Activated CD8-positive, alpha-beta T cell treated with anti-CD3 and anti-CD28 coated beads, Interleukin-2, amount 10 ng/mL, durations not matched to agents 7 days and 5 days (primary cell): ENCODE measurements at regions not wholly inside any gene's neighbourhood (a gene's known extent, or its start where the extent isn't known, plus 50 kb on each side); places are given as distances from the start of the nearest gene placed in this dataset.
"Not testable (repeated sequence)": the region's sequence is repeated elsewhere in the genome, so short reads cannot be mapped to it uniquely, and the experiment has no call there.

Source experiments
- ATAC-seq: fragments of 150-1000 bp; cut with Tn5 transposase; one replicate; pipeline ENCODE4 v1.10.0; 2021; ENCODE audit warnings: moderate library complexity
- CTCF ChIA-PET: fragments of 350-600 bp; sonication (Branson Sonifier 250); formaldehyde crosslinking; loops from one replicate; lab custom pipeline; 2021; ENCODE audit warnings: antibody characterized with exemption; lab: Charles Lee
- POLR2A ChIA-PET: fragments of 350-600 bp; sonication (Branson Sonifier 250); formaldehyde crosslinking; loops from one replicate; lab custom pipeline; 2021; ENCODE audit warnings: antibody characterized with exemption; lab: Charles Lee
- DNase-seq: peaks from one replicate; pipeline ENCODE4 v3.0.0-alpha.2; 2020
- H3K27ac Mint-ChIP-seq: one replicate; pipeline ENCODE4 v1.8.0; 2021; ENCODE audit warnings: mild to moderate bottlenecking, mixed read lengths
- H3K27me3 Mint-ChIP-seq: one replicate; pipeline ENCODE4 v1.8.0; 2021; ENCODE audit warnings: low read depth, mixed read lengths
- H3K36me3 Mint-ChIP-seq: one replicate; pipeline ENCODE4 v1.8.0; 2021; ENCODE audit warnings: low read depth, mixed read lengths
- H3K4me1 Mint-ChIP-seq: one replicate; pipeline ENCODE4 v1.8.0; 2021; ENCODE audit warnings: low read depth, mixed read lengths
- H3K4me3 Mint-ChIP-seq: one replicate; pipeline ENCODE4 v1.8.0; 2021; ENCODE audit warnings: mild to moderate bottlenecking, mixed read lengths
- H3K9me3 Mint-ChIP-seq: one replicate; pipeline ENCODE4 v1.8.0; 2022; ENCODE audit warnings: mixed read lengths; ENCODE audit not compliant: insufficient read depth

GRCh38 chr11:96567667-96568066, 177.9 kb downstream of the JRKL start:
- DNase-seq (no peak), ATAC-seq (no peak)
- no peaks in the 10 kb centered on the region for H3K4me1 Mint-ChIP-seq
- CTCF ChIA-PET = interaction anchor here (1.2 to 1.6 kb wide), 2 partner anchors 14 to 103 kb away, joined by 4 to 5 read pairs; no protein-coding TSS in a partner anchor
- H3K9me3 Mint-ChIP-seq = no peaks in the 10 kb centered on the region
- H3K36me3 Mint-ChIP-seq = no peaks in the 10 kb centered on the region
- no peak overlapping the region for H3K27ac Mint-ChIP-seq
- H3K4me3 Mint-ChIP-seq = no peak overlapping the region
- no peaks in the 10 kb centered on the region for H3K27me3 Mint-ChIP-seq
- POLR2A ChIA-PET = no interaction called here

- DNase-seq (no peak), ATAC-seq (no peak)
- POLR2A ChIA-PET = no interaction called here
- H3K36me3 Mint-ChIP-seq = no peaks in the 10 kb centered on the region
- CTCF ChIA-PET = no interaction called here
- no peak overlapping the region for H3K4me3 Mint-ChIP-seq
- no peaks in the 10 kb centered on the region for H3K27me3 Mint-ChIP-seq
- H3K27ac Mint-ChIP-seq = no peak overlapping the region
- no peaks in the 10 kb centered on the region for H3K4me1 Mint-ChIP-seq
- no peaks in the 10 kb centered on the region for H3K9me3 Mint-ChIP-seq
These were observed 186.6 kb downstream of the JRKL start for GRCh38 chr11:96576383-96576782.

- ChIA-PET POLR2A (no interaction called here), CTCF (no interaction called here)
- Mint-ChIP-seq H3K9me3 (no peaks in the 10 kb centered on the region), H3K27ac (no peak overlapping the region), H3K27me3 (no peaks in the 10 kb centered on the region), H3K36me3 (no peaks in the 10 kb centered on the region), H3K4me3 (no peak overlapping the region), H3K4me1 (no peaks in the 10 kb centered on the region)
- DNase-seq = no peak
- no peak for ATAC-seq
These were observed 188.6 kb downstream of the JRKL start for GRCh38 chr11:96578379-96578778.

GRCh38 chr11:96579656-96580055, 189.8 kb downstream of the JRKL start:
- ATAC-seq (no peak), DNase-seq (no peak)
- Mint-ChIP-seq H3K4me3 (no peak overlapping the region), H3K9me3 (no peaks in the 10 kb centered on the region), H3K4me1 (no peaks in the 10 kb centered on the region), H3K27ac (no peak overlapping the region), H3K27me3 (no peaks in the 10 kb centered on the region), H3K36me3 (no peaks in the 10 kb centered on the region)
- CTCF ChIA-PET = no interaction called here
- POLR2A ChIA-PET = no interaction called here

- ATAC-seq = no peak
- H3K27ac Mint-ChIP-seq = no peak overlapping the region
- CTCF ChIA-PET = no interaction called here
These were observed 190.7 kb downstream of the JRKL start for GRCh38 chr11:96580476-96581040.

GRCh38 chr11:96585944-96586880, 196.4 kb downstream of the JRKL start:
- H3K27ac Mint-ChIP-seq, POLR2A ChIA-PET, H3K36me3 Mint-ChIP-seq, H3K9me3 Mint-ChIP-seq, ATAC-seq, H3K4me1 Mint-ChIP-seq, H3K27me3 Mint-ChIP-seq, H3K4me3 Mint-ChIP-seq, CTCF ChIA-PET, DNase-seq: not testable (repeated sequence)

More at GRCh38 chr11:96580476-96581040, 190.7 kb downstream of the JRKL start:
- POLR2A ChIA-PET = no interaction called here
- Mint-ChIP-seq H3K4me3 (no peak overlapping the region), H3K36me3 (no peaks in the 10 kb centered on the region), H3K4me1 (no peaks in the 10 kb centered on the region), H3K27me3 (no peaks in the 10 kb centered on the region), H3K9me3 (no peaks in the 10 kb centered on the region)
- no peak for DNase-seq

- H3K9me3 Mint-ChIP-seq, H3K4me3 Mint-ChIP-seq, POLR2A ChIA-PET: not testable (repeated sequence)
These were observed 199.0 kb downstream of the JRKL start for GRCh38 chr11:96588793-96589192.

GRCh38 chr11:96595011-96595410, 205.2 kb downstream of the JRKL start:
- no peaks in the 10 kb centered on the region for H3K27me3 Mint-ChIP-seq
- DNase-seq = no peak
- no peak overlapping the region for H3K4me3 Mint-ChIP-seq
- no peaks in the 10 kb centered on the region for H3K4me1 Mint-ChIP-seq
- H3K27ac Mint-ChIP-seq = no peak overlapping the region
- ATAC-seq = no peak
- ChIA-PET CTCF (no interaction called here), POLR2A (no interaction called here)
- no peaks in the 10 kb centered on the region for H3K36me3 Mint-ChIP-seq
- no peaks in the 10 kb centered on the region for H3K9me3 Mint-ChIP-seq

More at GRCh38 chr11:96588793-96589192, 199.0 kb downstream of the JRKL start:
- ATAC-seq, CTCF ChIA-PET, H3K36me3 Mint-ChIP-seq, DNase-seq, H3K27ac Mint-ChIP-seq, H3K27me3 Mint-ChIP-seq, H3K4me1 Mint-ChIP-seq: not testable (repeated sequence)

- Mint-ChIP-seq H3K4me1 (no peaks in the 10 kb centered on the region), H3K36me3 (no peaks in the 10 kb centered on the region), H3K4me3 (no peak overlapping the region), H3K9me3 (no peaks in the 10 kb centered on the region), H3K27ac (no peak overlapping the region), H3K27me3 (no peaks in the 10 kb centered on the region)
- ChIA-PET POLR2A (no interaction called here), CTCF (no interaction called here)
- no peak for DNase-seq
- ATAC-seq = no peak
These were observed 218.2 kb downstream of the JRKL start for GRCh38 chr11:96607864-96608558.

- no peak for ATAC-seq
These were observed 224.3 kb downstream of the JRKL start for GRCh38 chr11:96614101-96614500.

GRCh38 chr11:96614846-96615245, 225.0 kb downstream of the JRKL start:
- H3K4me3 Mint-ChIP-seq = no peak overlapping the region
- H3K36me3 Mint-ChIP-seq = no peaks in the 10 kb centered on the region
- ATAC-seq (no peak), DNase-seq (no peak)
- no peaks in the 10 kb centered on the region for H3K9me3 Mint-ChIP-seq
- H3K27ac Mint-ChIP-seq = no peak overlapping the region
- no peaks in the 10 kb centered on the region for H3K4me1 Mint-ChIP-seq
- CTCF ChIA-PET = no interaction called here
- no peaks in the 10 kb centered on the region for H3K27me3 Mint-ChIP-seq
- POLR2A ChIA-PET = no interaction called here

More at GRCh38 chr11:96614101-96614500, 224.3 kb downstream of the JRKL start:
- no peaks in the 10 kb centered on the region for H3K36me3 Mint-ChIP-seq
- H3K4me3 Mint-ChIP-seq = no peak overlapping the region
- H3K4me1 Mint-ChIP-seq = no peaks in the 10 kb centered on the region
- CTCF ChIA-PET = no interaction called here
- no peak for DNase-seq
- H3K9me3 Mint-ChIP-seq = no peaks in the 10 kb centered on the region
- no peak overlapping the region for H3K27ac Mint-ChIP-seq
- H3K27me3 Mint-ChIP-seq = no peaks in the 10 kb centered on the region
- POLR2A ChIA-PET = no interaction called here
